Stimulated activated naive B cell treated with anti-CD40 and anti-IgM and Interleukin-4, amounts not matched to agents 10 μg/mL and 1 μg/mL and 100 μg/mL, for 72 hours (primary cell): ENCODE measurements at regions not wholly inside any gene's neighbourhood (a gene's known extent, or its start where the extent isn't known, plus 50 kb on each side); places are given as distances from the start of the nearest gene placed in this dataset.
A peak's percentile ranks its signal among the peaks of the same experiment; 100 is the strongest.

Experiments
- ATAC-seq, 2 donors: fragments of 150-1000 bp; cut with Tn5 transposase; replicated peaks; 2 replicates each; pipeline ENCODE4 v1.10.0; 2021; ENCODE audit warnings: moderate library complexity in 1 of 2
- DNase-seq: peaks from one replicate; pipeline ENCODE4 v3.0.0; 2021
- H3K27ac Mint-ChIP-seq: one replicate; pipeline ENCODE4 v1.8.0; 2022; ENCODE audit warnings: mild to moderate bottlenecking, mixed read lengths
- H3K27me3 Mint-ChIP-seq, 2 donors: one replicate each; pipeline ENCODE4 v1.8.0; 2022; ENCODE audit warnings: mixed read lengths in 2 of 2
- H3K36me3 Mint-ChIP-seq, 2 donors: one replicate each; pipeline ENCODE4 v1.8.0; 2022; ENCODE audit warnings: mixed read lengths in 2 of 2, mild to moderate bottlenecking in 1 of 2
- H3K4me1 Mint-ChIP-seq, 2 donors: one replicate each; pipeline ENCODE4 v1.8.0; 2022; ENCODE audit warnings: mixed read lengths in 2 of 2, mild to moderate bottlenecking in 1 of 2
- H3K4me3 Mint-ChIP-seq, 2 donors: one replicate each; pipeline ENCODE4 v1.8.0; 2022; ENCODE audit warnings: mild to moderate bottlenecking in 2 of 2, mixed read lengths in 2 of 2, moderate library complexity in 1 of 2
- H3K9me3 Mint-ChIP-seq, 2 donors: one replicate each; pipeline ENCODE4 v1.8.0; 2022; ENCODE audit warnings: mixed read lengths in 2 of 2, mild to moderate bottlenecking in 1 of 2

DNA sequence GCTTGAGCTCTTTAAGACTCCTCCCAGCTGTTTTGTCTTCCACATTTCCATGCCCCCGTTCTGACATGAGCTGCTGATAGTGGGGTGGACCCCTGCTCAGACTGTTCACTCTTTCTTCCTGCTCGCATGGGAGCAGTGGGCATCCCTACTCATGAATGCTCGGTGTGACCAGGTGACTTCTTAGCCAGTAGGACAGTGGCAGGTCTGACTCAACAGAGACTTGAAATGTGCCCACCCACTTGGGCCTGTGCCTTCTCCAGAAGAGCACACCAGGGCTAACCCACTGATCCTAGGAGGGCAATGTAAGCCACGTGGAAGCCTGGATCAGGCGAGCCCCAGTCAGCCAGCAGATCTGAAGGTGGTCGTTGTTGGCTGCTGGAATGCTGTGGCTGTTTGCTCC, 582.0 kb downstream of the QKI start:
- DNase-seq (no peak), ATAC-seq (no peak)
- no peaks in the 10 kb centered on the region for H3K36me3 Mint-ChIP-seq
- no peak overlapping the region for H3K4me3 Mint-ChIP-seq
- no peaks in the 10 kb centered on the region for H3K4me1 Mint-ChIP-seq
- H3K27ac Mint-ChIP-seq, result no peak overlapping the region
- H3K9me3 Mint-ChIP-seq, result no peaks in the 10 kb centered on the region
- H3K27me3 Mint-ChIP-seq, result peaks cover 0 to 5% of the 10 kb centered on the region in 2 donors

DNA sequence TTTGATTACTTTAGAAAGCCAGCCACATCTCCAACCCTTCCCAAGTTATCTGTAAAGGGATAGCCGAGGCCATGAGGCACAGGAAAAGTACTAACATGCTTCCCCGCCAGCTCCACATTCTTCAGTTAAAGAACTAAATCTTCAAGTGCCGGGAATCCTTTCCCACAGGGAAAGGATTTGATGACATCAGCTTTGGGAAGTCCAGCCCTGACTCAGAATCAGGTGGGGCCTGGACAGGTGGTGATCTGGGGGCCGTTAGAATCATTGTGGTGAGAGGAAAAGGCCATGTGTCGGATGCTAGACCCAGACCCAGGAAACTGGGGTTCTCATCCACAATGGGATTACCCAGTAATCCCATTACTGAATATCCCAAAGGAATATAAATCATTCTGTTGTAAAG, 580.0 kb downstream of the QKI start:
- ATAC-seq, result no peak
- H3K4me3 Mint-ChIP-seq, result no peak overlapping the region
- DNase-seq, result no peak
- no peaks in the 10 kb centered on the region for H3K36me3 Mint-ChIP-seq
- H3K9me3 Mint-ChIP-seq, result no peaks in the 10 kb centered on the region
- H3K27ac Mint-ChIP-seq, result no peak overlapping the region
- H3K4me1 Mint-ChIP-seq, result no peaks in the 10 kb centered on the region
- peaks cover 0 to 5% of the 10 kb centered on the region in 2 donors for H3K27me3 Mint-ChIP-seq

DNA sequence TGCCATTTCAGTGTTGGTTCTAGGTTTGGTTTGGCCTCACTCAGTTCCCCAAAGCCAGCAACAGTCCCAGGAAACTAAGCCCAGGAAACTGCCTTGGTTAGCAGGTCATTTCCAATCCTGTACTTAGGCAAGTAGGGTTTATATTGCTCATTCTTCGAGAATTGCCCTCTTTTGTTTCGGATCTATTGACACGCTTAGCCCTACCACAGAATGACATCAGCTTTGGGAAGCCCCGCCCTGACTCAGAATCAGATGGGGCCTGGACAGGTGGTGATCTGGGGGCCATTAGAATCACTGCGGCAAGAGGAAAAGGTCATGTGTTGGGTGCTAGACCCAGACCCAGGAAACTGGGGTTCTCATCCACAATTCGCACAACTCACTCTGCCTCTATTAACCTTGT, 578.2 kb downstream of the QKI start:
- no peak overlapping the region for H3K4me3 Mint-ChIP-seq
- H3K4me1 Mint-ChIP-seq, result peaks cover 0 to 5% of the 10 kb centered on the region in 2 donors
- DNase-seq, result no peak
- no peak for ATAC-seq
- no peaks in the 10 kb centered on the region for H3K36me3 Mint-ChIP-seq
- H3K27ac Mint-ChIP-seq, result no peak overlapping the region
- H3K27me3 Mint-ChIP-seq, result peaks cover 0 to 5% of the 10 kb centered on the region in 2 donors
- no peaks in the 10 kb centered on the region for H3K9me3 Mint-ChIP-seq

DNA sequence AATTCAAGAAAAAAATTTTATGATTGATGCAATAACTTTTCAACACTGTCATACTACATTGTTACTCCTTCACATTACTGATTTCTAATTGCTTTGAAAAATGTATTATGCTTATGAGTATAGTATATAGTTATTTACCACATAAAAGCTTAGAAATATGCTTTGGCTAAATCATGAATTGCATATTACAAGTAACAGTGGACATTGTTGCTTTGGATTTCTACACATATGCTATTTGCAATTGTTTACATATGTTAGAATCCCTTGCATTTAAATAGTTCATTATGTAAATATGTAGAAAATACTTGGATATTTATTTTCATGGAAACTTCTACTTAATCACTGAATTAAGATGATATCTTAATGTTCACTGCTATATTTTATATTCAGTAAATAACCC, 577.5 kb downstream of the QKI start:
- Mint-ChIP-seq H3K27me3 (peaks cover 0 to 5% of the 10 kb centered on the region in 2 donors), H3K4me3 (no peak overlapping the region), H3K36me3 (no peaks in the 10 kb centered on the region), H3K4me1 (peaks cover 0 to 5% of the 10 kb centered on the region in 2 donors), H3K27ac (no peak overlapping the region), H3K9me3 (no peaks in the 10 kb centered on the region)
- ATAC-seq, result no peak
- DNase-seq, result no peak

DNA sequence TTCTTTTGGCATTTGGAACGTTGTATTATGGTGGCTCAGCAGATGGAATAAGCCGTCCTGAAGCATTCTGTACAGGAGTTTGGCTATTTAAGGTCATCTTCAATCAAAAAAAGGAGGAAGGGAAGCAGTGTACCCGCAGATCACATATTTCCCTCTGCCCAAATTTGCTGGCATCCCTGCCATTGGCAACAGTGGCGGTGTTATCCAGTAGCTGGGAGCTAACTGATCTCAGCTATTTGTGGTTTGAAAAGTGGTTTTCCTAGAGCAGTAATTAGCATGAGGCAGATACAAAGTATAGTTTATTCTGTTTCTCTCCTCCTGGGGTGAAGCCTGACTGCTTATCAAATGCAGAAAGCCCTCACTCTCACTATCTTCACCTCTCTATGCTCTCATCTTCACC, 576.8 kb downstream of the QKI start:
- peaks cover 4 to 5% of the 10 kb centered on the region in 2 donors for H3K27me3 Mint-ChIP-seq
- H3K36me3 Mint-ChIP-seq, result no peaks in the 10 kb centered on the region
- peaks cover 0 to 5% of the 10 kb centered on the region in 2 donors for H3K4me1 Mint-ChIP-seq
- H3K27ac Mint-ChIP-seq, result no peak overlapping the region
- H3K9me3 Mint-ChIP-seq, result no peaks in the 10 kb centered on the region
- DNase-seq (no peak), ATAC-seq (no peak)
- no peak overlapping the region for H3K4me3 Mint-ChIP-seq

DNA sequence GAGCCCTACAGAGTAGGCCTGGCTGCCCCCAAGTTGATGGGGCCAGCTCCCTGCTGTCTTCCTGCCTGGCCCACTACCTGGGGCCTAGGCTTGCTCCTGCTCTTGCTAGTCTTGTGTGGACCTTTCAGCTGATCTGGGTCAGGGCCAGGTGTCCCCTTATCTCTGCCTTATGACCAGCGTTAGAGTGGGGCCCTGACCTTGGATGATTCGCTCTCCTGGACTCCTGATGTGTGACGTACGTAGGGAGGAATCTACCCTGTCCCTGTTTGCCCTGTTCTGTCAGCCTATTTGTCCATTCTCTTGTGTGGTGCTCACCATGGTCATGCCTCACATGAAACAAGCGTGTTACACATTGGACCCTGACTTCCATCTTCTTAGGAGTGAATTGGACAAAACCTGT, 571.8 kb downstream of the QKI start:
- H3K27me3 Mint-ChIP-seq, result peaks cover 3 to 11% of the 10 kb centered on the region in 2 donors
- DNase-seq (no peak), ATAC-seq (no peak)
- no peak overlapping the region for H3K27ac Mint-ChIP-seq
- H3K4me3 Mint-ChIP-seq, result no peak overlapping the region
- no peaks in the 10 kb centered on the region for H3K9me3 Mint-ChIP-seq
- H3K4me1 Mint-ChIP-seq, result peaks cover 7 to 15% of the 10 kb centered on the region in 2 donors
- no peaks in the 10 kb centered on the region for H3K36me3 Mint-ChIP-seq

DNA sequence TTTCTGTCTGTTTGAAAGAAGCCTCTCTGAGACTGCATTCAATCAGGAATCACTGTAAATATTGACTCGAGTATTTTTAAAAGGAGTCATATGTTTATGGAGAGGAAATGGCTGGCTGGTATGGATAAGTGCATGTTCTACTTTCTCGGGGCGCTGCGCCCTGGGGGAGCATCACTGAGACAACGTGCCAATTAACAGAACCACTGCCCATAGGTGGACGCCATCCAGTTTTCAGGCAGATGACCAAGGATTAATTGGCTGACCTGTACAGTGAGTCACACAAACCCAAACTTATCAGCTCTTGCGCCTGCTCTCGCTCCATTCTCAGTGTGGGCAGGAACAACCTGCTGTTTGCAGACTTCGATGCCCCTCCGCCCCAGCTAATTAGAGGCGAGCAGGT, 571.2 kb downstream of the QKI start:
- DNase-seq (no peak), ATAC-seq (no peak)
- Mint-ChIP-seq H3K9me3 (no peaks in the 10 kb centered on the region), H3K4me1 (peaks cover 7 to 15% of the 10 kb centered on the region in 2 donors), H3K4me3 (no peak overlapping the region), H3K27ac (no peak overlapping the region), H3K27me3 (peaks cover 8 to 17% of the 10 kb centered on the region in 2 donors), H3K36me3 (no peaks in the 10 kb centered on the region)

DNA sequence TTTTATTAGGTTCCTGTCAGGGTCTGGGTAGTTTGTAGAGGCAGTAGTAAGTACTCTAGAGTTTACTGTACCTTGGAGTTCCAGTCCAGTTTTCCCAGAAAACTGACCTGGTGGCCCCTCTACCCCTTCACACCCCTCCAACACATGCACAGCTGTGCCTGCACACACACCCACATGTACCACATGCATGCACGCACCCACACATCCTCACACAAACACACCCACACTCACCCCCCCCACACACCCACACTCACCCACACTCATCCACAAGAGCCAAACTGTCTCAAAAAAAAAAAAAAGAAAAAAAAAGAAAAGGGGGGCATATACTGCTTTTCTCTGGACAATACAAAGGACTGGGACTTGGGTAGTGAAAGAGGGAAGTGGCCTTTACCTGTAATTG, 570.5 kb downstream of the QKI start:
- peak in 1 of 2 donors; percentile 2 for ATAC-seq
- Mint-ChIP-seq H3K4me1 (peaks cover 7 to 15% of the 10 kb centered on the region in 2 donors), H3K27me3 (peaks cover 8 to 17% of the 10 kb centered on the region in 2 donors), H3K36me3 (no peaks in the 10 kb centered on the region), H3K9me3 (no peaks in the 10 kb centered on the region), H3K4me3 (no peak overlapping the region), H3K27ac (no peak overlapping the region)
- DNase-seq, result no peak

DNA sequence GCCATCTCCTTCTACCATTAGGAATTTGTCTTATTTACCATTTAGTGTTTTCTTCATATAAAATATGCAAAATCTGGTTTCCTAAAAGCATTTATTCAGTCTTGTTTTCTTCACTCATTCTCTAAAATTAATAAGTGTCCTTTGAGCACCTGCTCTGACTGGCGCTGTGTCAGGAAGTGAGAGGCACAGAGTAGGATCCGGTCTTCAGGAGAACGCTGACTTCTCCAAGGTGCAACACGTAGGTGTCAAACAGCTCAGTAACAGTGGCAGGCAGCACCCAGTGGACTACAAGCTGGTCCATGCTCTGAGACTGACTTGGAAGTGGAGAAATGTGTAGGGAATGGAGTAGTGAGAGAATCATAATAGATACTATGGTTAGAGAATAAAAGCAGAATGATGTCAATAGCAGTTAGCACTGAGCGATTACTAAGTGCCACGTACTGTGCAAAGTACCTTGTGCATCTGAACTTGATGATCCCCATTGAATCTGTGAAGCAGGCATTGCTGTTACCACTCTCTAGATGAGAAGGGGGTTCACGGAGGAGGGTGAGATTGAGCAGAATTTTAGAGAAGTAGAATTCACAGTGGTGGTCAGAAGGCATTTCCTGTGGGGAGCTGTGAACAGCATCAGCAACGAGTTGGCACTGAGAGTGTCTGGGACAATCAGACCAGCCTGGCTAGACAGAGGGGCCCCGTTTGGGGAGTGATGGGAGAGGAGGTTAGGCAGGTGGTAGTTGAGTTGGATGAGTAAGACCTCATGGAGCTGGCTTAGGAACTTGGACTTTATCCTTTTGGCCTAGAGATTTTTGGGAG, 569.8 kb downstream of the QKI start:
- peaks cover 7 to 15% of the 10 kb centered on the region in 2 donors for H3K4me1 Mint-ChIP-seq
- peak overlapping the region; percentile 48 for H3K27ac Mint-ChIP-seq
- H3K4me3 Mint-ChIP-seq, result no peak overlapping the region
- no peaks in the 10 kb centered on the region for H3K9me3 Mint-ChIP-seq
- no peaks in the 10 kb centered on the region for H3K36me3 Mint-ChIP-seq
- DNase-seq (no peak), ATAC-seq (peak; percentile 74 to 83)
- H3K27me3 Mint-ChIP-seq, result peaks cover 8 to 17% of the 10 kb centered on the region in 2 donors

DNA sequence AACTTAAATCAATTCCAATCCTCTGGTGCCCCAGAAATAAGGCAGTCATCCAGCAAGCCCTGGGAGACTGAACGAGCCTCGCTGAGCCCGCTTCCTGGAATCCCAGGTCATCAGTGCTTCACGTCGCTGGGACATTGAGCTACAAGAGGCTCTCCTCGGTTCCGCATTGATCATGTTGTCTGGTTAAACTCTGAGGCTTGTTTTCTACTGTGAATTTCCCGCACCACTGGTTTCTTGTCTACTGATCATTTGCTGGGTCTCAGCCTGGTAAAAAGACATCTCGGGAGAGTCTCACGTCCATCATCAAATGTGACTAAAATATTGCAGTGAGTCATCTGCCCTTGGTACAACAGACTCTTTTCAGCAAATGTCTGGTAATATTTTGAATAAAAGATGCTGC, 569.2 kb downstream of the QKI start:
- Mint-ChIP-seq H3K9me3 (peaks cover 0 to 1% of the 10 kb centered on the region in 2 donors), H3K27me3 (peaks cover 11 to 17% of the 10 kb centered on the region in 2 donors), H3K36me3 (peaks cover 0 to 3% of the 10 kb centered on the region in 2 donors), H3K4me1 (peaks cover 7 to 15% of the 10 kb centered on the region in 2 donors), H3K27ac (no peak overlapping the region), H3K4me3 (no peak overlapping the region)
- DNase-seq (no peak), ATAC-seq (no peak)

DNA sequence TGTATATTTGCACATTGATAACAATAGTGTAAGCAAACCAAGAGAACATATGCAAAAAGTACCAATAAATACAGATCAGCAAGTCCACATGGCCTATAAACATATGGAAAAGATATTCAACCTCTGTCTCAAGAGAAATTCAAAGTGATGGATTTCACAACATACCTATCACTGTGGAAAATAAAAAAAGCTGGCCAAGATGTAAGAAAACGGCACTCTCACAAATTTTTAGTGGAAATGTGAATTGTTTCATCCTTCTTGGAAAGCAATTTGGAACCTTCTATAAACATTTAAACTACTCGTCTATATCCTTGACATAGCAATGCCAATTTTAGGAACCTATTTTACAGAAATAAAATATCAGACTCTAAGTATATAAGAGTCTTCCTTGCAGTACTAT, 559.8 kb downstream of the QKI start:
- Mint-ChIP-seq H3K9me3 (peaks cover 0 to 3% of the 10 kb centered on the region in 2 donors), H3K27me3 (peaks cover 7 to 9% of the 10 kb centered on the region in 2 donors), H3K4me1 (no peaks in the 10 kb centered on the region), H3K36me3 (peaks cover 0 to 4% of the 10 kb centered on the region in 2 donors), H3K27ac (no peak overlapping the region), H3K4me3 (no peak overlapping the region)
- ATAC-seq (no peak), DNase-seq (no peak)

DNA sequence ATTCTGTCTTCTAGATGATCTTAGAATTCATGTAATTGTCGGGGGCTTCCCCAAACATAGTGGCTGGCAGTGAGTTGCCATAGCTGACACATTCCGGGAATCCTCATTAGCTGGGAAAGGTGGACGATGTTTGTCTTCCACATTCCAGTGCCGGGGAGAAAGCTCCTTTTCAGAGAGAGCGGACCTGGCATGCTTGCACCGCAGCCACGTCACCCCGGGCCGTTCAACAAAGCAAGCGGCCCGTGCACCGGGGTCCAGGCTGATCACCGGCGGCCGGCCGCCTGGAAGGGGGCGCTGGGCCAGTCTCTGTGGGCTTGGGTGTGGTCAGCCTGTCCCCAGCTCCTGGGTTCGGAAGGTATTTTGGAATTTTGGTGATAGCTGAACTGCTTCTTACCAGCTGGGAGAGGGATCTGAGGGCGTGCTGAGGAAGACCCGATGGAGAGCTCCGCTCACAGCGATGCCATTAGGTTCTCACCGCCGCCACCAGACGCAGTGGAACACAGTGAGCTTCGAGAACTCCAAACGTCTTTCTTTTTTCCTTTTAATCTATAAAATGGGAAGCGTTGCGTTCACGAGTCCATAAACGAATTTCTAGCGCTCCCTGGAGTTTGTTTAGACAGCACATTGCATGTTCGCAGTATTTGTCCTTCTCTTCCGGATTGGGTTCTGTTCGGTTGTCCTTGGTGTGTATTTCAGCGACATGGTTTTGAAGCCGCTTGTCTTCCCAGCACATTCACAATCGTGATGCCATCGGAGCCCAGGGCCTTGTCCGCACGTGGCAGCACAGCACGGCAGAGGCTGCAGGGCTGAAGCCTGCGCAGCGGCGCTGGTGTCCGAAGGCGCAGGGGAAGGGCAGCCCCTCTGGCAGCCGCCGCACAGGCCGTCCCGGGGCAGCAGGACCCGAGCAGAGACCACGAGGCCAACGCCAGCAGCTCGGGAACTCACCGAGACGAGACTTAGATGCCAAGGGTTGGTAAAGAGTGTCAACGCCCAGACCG, 557.6 kb downstream of the QKI start:
- H3K9me3 Mint-ChIP-seq, result no peaks in the 10 kb centered on the region

DNA sequence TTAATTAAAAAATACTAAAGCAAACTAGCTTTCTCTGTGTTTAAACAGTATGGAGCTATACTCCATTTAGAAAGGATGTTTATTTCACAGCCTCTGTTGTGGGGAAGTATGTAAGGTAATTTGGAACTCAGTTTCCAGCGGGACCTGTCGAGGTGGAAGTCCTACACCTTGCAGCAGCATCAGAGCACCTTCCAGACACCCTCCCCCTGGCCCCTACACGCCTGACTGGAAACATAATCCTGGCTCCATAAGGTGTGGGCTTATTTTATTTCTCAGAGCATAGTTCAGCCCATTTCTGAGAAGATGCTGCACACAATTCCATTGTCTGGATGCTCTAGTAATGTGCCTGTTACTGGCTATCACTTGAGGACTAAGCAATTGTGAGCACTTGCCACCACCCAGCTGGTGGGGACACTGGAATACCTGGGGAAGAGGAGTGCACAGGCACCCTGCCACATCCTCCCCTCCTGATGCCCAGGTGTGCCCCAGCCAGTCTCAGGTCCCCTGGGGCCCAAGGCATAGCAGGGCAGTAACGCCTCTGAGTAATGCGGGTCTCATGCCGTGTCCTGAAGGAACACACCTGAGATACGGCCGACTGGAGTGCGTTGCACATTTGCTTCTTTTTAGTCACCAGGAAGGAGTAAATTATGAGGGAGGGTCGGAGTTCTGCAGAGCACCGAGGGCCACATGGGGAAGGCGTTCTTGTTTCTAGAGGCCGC, 556.5 kb downstream of the QKI start:
- H3K4me1 Mint-ChIP-seq, result no peaks in the 10 kb centered on the region

More for the DNA sequence above, 557.6 kb downstream of the QKI start:
- DNase-seq (no peak), ATAC-seq (no peak)
- Mint-ChIP-seq H3K4me1 (no peaks in the 10 kb centered on the region), H3K27ac (no peak overlapping the region), H3K27me3 (peaks cover 5 to 7% of the 10 kb centered on the region in 2 donors), H3K36me3 (no peaks in the 10 kb centered on the region), H3K4me3 (no peak overlapping the region)

More for the DNA sequence above, 556.5 kb downstream of the QKI start:
- H3K9me3 Mint-ChIP-seq, result no peaks in the 10 kb centered on the region
- no peak for DNase-seq
- H3K36me3 Mint-ChIP-seq, result no peaks in the 10 kb centered on the region
- no peak overlapping the region for H3K4me3 Mint-ChIP-seq
- no peak for ATAC-seq
- H3K27me3 Mint-ChIP-seq, result peaks cover 5 to 7% of the 10 kb centered on the region in 2 donors
- no peak overlapping the region for H3K27ac Mint-ChIP-seq
